Nephron (organoid): ENCODE measurements at regions not wholly inside any gene's neighbourhood (a gene's known extent, or its start where the extent isn't known, plus 50 kb on each side); places are given as distances from the start of the nearest gene placed in this dataset.

Experiments
- H3K27ac Mint-ChIP-seq, 3 experiments: 2 replicates each; pipeline ENCODE4 v1.8.0; 2020; ENCODE audit warnings: mixed read lengths in 3 of 3, mild to moderate bottlenecking in 2 of 3, moderate library complexity in 1 of 3
- H3K27me3 Mint-ChIP-seq: 2 replicates; pipeline ENCODE4 v1.8.0; 2021; ENCODE audit warnings: low read depth, mild to moderate bottlenecking, moderate library complexity, mixed read lengths
- H3K36me3 Mint-ChIP-seq: 2 replicates; pipeline ENCODE4 v1.8.0; 2020; ENCODE audit warnings: low read depth, mixed read lengths
- H3K4me1 Mint-ChIP-seq: 2 replicates; pipeline ENCODE4 v1.8.0; 2020; ENCODE audit warnings: mixed read lengths
- H3K4me3 Mint-ChIP-seq, 3 experiments: 2 replicates each; pipeline ENCODE4 v1.8.0; 2020; ENCODE audit warnings: mild to moderate bottlenecking in 3 of 3, mixed read lengths in 3 of 3, moderate library complexity in 2 of 3
- H3K9me3 Mint-ChIP-seq: 2 replicates; pipeline ENCODE4 v1.8.0; 2020; ENCODE audit warnings: mixed read lengths
- TF ChIP-seq, protein P1 (sequence below), 3 experiments: fragments of 200-600 bp; sonication (generic); IDR thresholded peaks; one replicate each; pipeline ENCODE4 v1.5.0; 2021; ENCODE audit warnings: antibody characterized with exemption in 3 of 3; ENCODE audit not compliant: unreplicated experiment in 3 of 3

DNA sequence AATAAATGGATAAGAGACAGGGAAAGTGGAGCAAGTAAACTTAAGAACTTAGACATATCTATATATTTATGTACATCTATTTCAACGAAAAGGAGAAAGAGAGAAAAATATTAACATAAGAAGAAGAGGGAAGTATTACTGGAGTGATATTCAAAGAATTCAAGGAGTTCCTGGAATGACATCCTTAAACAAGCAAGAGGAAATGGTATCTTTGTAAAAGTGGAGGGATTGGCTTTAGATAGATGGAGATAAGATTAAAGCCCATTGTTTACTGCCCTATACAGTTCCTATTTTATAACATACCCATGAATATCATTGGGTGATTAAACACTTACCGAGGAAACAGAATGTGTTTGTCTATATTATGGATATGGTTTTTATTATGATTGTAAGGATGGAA, 1036.3 kb downstream of the TTLL7 start:
- H3K36me3 Mint-ChIP-seq: no peaks in the 10 kb centered on the region
- TF ChIP-seq, protein P1, sequence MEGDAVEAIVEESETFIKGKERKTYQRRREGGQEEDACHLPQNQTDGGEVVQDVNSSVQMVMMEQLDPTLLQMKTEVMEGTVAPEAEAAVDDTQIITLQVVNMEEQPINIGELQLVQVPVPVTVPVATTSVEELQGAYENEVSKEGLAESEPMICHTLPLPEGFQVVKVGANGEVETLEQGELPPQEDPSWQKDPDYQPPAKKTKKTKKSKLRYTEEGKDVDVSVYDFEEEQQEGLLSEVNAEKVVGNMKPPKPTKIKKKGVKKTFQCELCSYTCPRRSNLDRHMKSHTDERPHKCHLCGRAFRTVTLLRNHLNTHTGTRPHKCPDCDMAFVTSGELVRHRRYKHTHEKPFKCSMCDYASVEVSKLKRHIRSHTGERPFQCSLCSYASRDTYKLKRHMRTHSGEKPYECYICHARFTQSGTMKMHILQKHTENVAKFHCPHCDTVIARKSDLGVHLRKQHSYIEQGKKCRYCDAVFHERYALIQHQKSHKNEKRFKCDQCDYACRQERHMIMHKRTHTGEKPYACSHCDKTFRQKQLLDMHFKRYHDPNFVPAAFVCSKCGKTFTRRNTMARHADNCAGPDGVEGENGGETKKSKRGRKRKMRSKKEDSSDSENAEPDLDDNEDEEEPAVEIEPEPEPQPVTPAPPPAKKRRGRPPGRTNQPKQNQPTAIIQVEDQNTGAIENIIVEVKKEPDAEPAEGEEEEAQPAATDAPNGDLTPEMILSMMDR (IDR thresholded peaks at IDR 0.05; ENCODE audit: unreplicated experiment in 3 of 3): no peak
- H3K27me3 Mint-ChIP-seq: no peaks in the 10 kb centered on the region
- no peak overlapping the region for H3K4me3 Mint-ChIP-seq
- peaks cover 5% of the 10 kb centered on the region for H3K9me3 Mint-ChIP-seq
- H3K4me1 Mint-ChIP-seq: no peaks in the 10 kb centered on the region
- H3K27ac Mint-ChIP-seq: no peak overlapping the region

DNA sequence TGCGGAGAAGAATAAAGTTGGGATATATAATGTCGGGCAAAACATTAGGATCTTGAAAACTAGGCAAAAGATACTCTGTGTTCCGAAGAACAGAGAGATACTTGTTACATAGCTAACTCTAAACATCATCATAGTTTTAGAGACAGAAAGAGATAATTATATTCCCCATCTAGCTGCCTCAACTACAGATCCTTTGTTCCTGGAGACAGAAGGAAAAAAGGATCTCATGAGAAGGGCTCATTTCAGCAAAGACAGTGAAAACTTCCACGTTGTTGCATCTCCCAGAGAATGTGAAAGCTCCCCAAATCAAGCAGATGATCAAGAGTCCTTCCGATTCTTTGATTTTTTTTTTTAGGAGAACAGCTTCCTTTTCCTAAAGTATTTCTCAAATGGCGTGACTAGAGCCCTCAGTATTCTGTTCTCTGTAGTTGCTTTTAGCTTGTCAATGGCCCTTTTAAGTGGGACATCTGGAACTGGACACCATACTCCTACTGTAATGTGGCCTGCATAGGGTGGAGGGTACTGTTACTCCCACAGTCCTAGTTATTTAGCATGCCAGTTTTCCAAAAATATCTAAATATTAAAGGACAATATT, 1048.2 kb downstream of the TTLL7 start:
- Mint-ChIP-seq H3K9me3 (no peaks in the 10 kb centered on the region), H3K4me3 (no peak overlapping the region), H3K27ac (no peak overlapping the region), H3K4me1 (peaks cover 4% of the 10 kb centered on the region), H3K27me3 (no peaks in the 10 kb centered on the region), H3K36me3 (no peaks in the 10 kb centered on the region)
- TF ChIP-seq, protein P1 (IDR thresholded peaks at IDR 0.05; ENCODE audit: unreplicated experiment in 3 of 3): no peak

DNA sequence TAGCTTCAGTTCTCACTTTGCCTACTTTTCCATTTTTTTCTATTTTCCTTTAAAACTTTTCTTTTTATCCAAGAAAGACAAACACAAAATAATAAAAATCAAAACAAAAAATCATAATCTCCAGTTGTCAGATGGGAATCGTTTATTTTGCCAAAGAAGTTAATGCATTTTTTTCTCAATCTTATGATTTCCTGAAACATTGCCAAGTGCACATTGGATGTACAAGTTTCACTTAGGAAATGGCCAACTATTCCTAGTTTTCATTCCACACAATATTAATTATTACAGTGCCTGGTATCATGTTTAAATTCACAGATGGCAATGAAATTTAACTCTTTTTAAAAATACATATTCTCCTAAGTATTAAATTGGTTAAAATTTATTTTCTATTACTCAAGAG, 1050.5 kb downstream of the TTLL7 start:
- TF ChIP-seq, protein P1 (IDR thresholded peaks at IDR 0.05; ENCODE audit: unreplicated experiment in 3 of 3): no peak
- Mint-ChIP-seq H3K36me3 (no peaks in the 10 kb centered on the region), H3K9me3 (no peaks in the 10 kb centered on the region), H3K27ac (no peak overlapping the region), H3K4me1 (peaks cover 4% of the 10 kb centered on the region), H3K27me3 (no peaks in the 10 kb centered on the region), H3K4me3 (no peak overlapping the region)

DNA sequence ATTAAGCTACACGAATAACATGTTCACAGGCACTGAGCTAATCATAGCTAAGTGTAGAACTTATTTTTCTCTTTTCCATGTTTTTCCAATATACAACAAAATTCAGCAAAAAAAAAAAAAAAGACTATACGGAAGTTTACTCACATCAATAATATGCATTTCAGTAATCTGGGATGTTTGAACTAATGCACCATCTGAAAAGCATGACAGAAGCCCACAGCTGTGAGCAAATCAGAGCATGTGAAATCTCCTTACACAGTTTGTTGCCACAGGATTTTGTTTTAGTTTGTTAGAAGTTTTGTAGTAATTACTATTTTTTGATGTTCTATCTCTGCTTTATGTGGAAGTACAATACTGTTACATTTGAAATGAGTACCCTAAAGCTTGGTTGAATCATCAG, 1051.7 kb downstream of the TTLL7 start:
- Mint-ChIP-seq H3K4me3 (no peak overlapping the region), H3K27me3 (no peaks in the 10 kb centered on the region), H3K4me1 (peaks cover 4% of the 10 kb centered on the region), H3K36me3 (no peaks in the 10 kb centered on the region), H3K27ac (no peak overlapping the region), H3K9me3 (no peaks in the 10 kb centered on the region)
- TF ChIP-seq, protein P1 (IDR thresholded peaks at IDR 0.05; ENCODE audit: unreplicated experiment in 3 of 3): no peak

DNA sequence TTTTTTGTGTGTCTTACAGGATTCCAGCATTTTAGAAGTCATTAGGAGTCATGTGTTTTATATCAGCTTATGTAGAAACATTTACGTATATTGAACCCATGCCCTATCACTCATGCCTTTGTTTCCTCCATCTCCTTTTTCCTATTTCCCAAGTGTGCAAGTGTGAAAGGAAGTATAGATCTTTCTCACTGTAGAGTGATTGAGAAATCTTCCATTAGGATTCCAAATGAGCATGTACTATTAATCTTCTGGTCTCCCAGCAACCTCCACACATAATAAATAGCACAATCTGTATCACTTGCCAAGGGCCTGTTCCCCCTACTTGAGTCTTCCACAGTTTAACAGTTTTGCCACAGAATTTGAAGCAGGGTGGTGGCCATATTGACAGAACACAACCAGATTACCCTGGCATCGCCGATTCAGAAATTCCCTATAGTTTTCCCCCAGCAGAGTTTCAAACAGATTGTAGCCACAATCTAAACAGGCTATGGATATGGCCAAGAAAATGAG, 1052.8 kb downstream of the TTLL7 start:
- Mint-ChIP-seq H3K9me3 (no peaks in the 10 kb centered on the region), H3K36me3 (no peaks in the 10 kb centered on the region), H3K27me3 (no peaks in the 10 kb centered on the region), H3K4me3 (no peak overlapping the region), H3K4me1 (peaks cover 4% of the 10 kb centered on the region), H3K27ac (no peak overlapping the region)
- TF ChIP-seq, protein P1 (IDR thresholded peaks at IDR 0.05; ENCODE audit: unreplicated experiment in 3 of 3): no peak

DNA sequence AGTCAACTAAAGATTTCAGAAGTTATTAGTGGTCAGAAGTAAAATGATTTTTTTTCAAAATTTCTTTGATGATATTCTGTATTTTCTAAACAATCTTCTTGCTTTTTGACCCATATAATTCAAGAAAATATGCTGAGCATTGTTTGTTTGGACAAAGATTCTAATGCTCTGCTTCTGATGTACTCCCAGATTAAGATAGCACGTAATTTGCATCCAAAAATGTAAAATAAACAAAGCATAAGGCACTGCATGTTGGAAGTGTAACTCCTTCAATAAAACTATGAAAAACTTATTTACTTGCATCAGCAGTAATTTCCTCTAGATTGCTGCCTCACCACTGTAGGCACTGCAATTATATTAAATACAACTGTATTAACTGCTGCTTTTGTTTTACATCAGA, 1054.1 kb downstream of the TTLL7 start:
- H3K9me3 Mint-ChIP-seq: no peaks in the 10 kb centered on the region
- TF ChIP-seq, protein P1 (IDR thresholded peaks at IDR 0.05; ENCODE audit: unreplicated experiment in 3 of 3): no peak
- no peak overlapping the region for H3K4me3 Mint-ChIP-seq
- no peak overlapping the region for H3K27ac Mint-ChIP-seq
- H3K36me3 Mint-ChIP-seq: no peaks in the 10 kb centered on the region
- H3K27me3 Mint-ChIP-seq: no peaks in the 10 kb centered on the region
- H3K4me1 Mint-ChIP-seq: peaks cover 4% of the 10 kb centered on the region
